Fibroblast of the aortic adventitia (primary cell): ENCODE measurements at regions not wholly inside any gene's neighbourhood (a gene's known extent, or its start where the extent isn't known, plus 50 kb on each side); places are given as distances from the start of the nearest gene placed in this dataset.

Experiments
- DNase-seq: peaks from one replicate; pipeline ENCODE4 v3.0.0-alpha.2; 2010; ENCODE audit warnings: low read depth
- H3K4me3 ChIP-seq: 2 replicates; pipeline ENCODE4 v1.5.1; 2011; ENCODE audit warnings: low read depth, mild to moderate bottlenecking, control low read depth, low read length, moderate library complexity
- CTCF ChIP-seq: IDR thresholded peaks from 2 replicates; pipeline ENCODE4 v1.5.1; 2011; ENCODE audit warnings: mild to moderate bottlenecking, low read length, control low read depth, inconsistent platforms; ENCODE audit not compliant: insufficient read depth

GRCh38 chr12:81809829-81810595 is 50.9 kb upstream of the PPFIA2 start:
- no peak for TF ChIP-seq CTCF
- peak; percentile 2 for DNase-seq
- H3K4me3 ChIP-seq: no peak overlapping the region

GRCh38 chr12:81809113-81809777 is 50.1 kb upstream of the PPFIA2 start:
- no peak for DNase-seq
- H3K4me3 ChIP-seq: no peak overlapping the region
- no peak for TF ChIP-seq CTCF
